Erythroblast (primary cell): ENCODE measurements at regions not wholly inside any gene's neighbourhood (a gene's known extent, or its start where the extent isn't known, plus 50 kb on each side); places are given as distances from the start of the nearest gene placed in this dataset.

Experiments
- GATA1 ChIP-seq: IDR thresholded peaks from 2 replicates; pipeline ENCODE4 v1.6.1; 2011; ENCODE audit warnings: low read depth, mild to moderate bottlenecking, control low read depth, low read length, moderate library complexity
- POLR2A ChIP-seq: IDR thresholded peaks from 2 replicates; pipeline ENCODE4 v1.6.1; 2011; ENCODE audit warnings: mild to moderate bottlenecking, low read length

DNA sequence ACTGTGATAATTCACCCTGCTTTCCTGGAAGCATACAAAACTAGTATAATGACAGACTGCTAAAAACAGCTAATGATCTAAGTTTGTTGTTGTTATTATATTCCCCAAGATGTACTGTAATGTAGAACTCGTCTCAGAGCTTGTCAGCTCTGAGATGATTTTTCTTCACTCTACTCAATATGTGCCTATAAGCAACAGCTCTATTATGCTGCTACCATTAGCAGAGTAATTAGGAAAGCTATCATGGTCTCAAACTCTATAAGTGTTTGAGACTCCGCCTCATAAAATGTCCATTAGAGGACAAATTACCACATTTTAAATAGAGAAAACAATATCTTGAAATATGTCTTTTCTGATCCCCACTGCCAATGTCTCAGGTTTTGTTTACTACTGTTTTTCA, 476.5 kb upstream of the PCDH15 start:
- TF ChIP-seq POLR2A, result no peak
- no peak for TF ChIP-seq GATA1
